ENCODE measurements at regions not wholly inside any gene's neighbourhood (a gene's known extent, or its start where the extent isn't known, plus 50 kb on each side); places are given as distances from the start of the nearest gene placed in this dataset.

GRCh38 chr13:73365252-73365651 is 306.4 kb downstream of the KLF5 start:
- no peak for TF ChIP-seq CTCF (IDR thresholded peaks at IDR 0.05)
- TF ChIP-seq EP300 (IDR thresholded peaks at IDR 0.05): no peak
